GM21381 (cell line): ENCODE measurements at regions not wholly inside any gene's neighbourhood (a gene's known extent, or its start where the extent isn't known, plus 50 kb on each side); places are given as distances from the start of the nearest gene placed in this dataset.
A peak's percentile ranks its signal among the peaks of the same experiment; 100 is the strongest.

Experiments used
- ATAC-seq: cut with Tn5 transposase; IDR thresholded peaks from one replicate; pipeline ENCODE4 v1.9.1; 2021; ENCODE audit warnings: mild to moderate bottlenecking, moderate library complexity; ENCODE audit not compliant: unreplicated experiment

DNA sequence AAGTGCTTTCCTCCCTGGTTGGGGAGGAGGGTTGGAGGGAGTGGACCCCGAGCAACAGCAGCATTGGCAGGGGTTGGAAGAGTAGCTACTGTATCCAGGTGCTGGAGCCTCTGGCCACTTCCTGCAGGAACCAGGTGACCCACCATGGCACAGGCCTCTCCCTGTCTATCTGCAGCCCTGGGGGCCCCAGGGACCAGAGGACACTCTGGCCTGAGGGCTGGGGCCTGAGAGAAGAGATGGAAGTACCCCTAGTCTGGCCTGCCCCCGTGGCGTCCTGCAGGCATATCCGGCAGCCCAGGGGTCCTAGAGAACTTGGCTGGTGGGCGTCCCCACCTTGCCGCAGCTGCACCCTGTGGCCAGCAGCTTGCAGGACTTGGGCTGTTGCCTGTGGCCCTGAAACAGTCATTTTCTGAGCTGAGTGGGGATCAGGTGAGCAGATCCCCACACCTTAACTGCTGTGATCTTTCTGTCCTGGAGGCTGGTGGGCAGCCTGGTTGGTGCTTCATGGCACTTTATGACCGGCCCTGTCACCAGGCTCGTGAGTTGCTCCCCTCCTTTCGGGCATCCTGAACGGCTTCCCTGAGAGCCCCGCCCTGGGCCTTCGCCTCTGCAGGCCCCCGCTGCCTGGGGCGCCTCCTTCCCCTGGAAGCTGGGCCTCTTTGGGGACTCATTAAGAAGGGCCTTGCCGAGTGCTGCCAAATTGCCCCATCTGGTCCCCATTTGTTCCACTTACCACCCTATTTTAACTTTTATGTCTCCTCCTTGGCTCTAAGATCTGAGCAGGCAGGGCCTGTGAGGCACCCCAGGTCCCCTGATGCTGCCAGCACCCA is 298.6 kb downstream of the SEC14L1 start:
- ATAC-seq: no peak

DNA sequence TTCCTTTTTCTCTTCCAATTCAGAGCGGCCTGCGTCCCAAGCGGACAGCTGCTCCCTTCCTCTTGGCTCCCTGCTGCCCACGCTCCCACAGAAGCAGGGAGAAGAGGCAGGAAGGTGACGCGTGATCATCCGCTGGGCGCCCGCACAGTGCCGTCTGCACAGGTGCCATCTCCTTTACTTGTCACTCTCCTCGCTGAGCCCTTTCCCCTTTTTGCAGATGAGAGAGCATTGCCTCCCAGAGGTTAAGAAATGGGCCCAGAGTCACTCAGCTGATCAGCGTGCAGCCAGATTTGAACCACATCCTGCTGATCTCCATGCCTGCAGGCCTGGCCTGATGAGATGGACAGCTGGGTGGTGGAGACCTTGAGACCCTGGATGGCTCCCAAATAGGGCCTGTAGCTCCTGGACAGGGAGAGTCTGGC is 299.8 kb downstream of the SEC14L1 start:
- ATAC-seq: no peak

DNA sequence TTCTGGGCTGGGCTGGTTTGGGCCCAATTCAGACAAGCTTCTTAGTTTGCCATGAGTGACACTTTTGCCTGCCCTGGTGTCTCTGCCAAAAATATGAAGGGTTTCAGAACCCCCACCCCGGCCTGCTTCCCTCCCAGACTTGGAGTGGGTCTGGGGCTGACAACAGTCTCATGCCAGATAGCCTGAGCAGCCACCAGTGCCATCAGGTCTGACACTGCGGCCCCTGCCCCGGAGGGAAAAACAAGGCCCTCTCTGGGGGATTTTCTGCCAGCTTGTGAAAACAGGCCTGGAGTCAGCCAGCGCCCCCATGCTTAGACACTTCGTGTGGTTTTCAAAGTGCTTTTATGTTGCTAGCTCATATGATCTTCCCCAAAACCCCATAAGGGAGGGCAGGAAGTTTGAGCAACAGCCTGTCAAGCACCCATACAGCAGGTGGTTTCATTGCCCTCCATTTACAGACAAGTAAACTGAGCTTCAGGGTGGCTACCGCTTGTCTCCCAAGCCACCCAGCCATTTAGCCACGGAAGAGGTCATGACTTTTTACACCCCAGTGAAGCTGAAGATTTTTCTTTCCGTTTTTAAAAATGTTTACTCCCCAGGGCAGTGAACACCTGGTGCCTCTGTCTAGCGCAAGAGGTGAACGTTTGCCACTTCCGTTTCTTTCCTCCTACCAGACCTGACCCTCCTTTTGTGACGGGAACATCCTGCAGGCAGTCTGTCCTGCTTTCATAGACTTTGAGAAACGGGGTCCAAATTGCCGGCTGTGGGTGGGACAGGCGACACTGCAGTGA is 300.6 kb downstream of the SEC14L1 start:
- ATAC-seq: peak; percentile 40

DNA sequence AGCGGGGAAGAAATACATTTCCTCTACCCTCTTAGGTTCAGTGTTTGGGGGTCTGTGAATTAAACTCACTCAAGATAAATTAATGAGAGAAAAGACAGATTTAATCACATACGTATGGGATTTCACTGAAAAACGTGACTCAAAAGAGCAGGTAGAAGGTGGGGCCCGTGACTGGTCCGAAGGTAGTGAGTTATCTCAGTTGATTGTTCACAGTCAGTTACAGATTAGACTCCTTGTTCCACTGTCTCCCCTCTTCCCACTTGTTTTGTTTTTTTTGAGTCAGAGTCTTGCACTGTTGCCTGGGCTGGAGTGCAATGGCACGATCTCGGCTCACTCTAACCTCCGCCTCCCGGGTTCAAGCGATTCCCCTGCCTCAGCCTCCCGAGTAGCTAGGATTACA is 301.2 kb downstream of the SEC14L1 start:
- ATAC-seq: no peak

DNA sequence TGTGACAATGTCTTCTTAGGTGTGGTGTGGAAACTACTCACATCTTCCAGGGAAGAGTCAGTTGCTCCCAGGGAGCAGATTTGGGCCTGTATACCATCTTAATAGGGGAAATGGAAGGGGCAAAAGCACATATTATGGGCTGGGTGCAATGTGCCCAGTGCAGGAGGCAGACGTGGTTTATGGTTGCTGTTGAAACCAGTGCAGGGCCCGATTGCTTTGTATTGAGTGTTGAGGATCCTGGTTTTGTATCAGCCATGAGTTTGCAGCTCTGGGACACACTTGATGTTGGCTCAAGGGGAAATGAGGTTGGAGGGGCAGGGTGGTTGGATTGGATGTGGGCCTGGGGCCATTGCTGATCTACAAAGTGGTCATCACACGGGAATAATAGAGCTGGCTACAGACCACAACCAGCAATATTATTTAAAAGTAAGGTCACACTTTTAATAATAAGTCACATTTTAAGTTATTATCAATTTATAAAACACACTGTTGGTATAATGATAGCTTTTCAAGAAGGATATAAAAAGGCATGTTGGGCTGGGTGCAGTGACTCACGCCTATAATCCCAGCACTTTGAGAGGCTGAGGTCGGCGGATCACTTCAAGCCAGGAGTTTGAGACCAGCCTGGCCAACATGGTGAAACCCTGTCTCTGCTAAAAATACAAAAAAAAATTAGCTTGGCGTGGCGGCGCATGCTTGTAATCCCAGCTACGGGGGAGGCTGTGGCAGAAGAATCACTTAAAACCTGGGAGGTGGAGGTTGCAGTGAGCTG is 302.4 kb downstream of the SEC14L1 start:
- no peak for ATAC-seq

GRCh38 chr17:77443748-77444260 is 303.0 kb downstream of the SEC14L1 start:
- ATAC-seq: no peak

DNA sequence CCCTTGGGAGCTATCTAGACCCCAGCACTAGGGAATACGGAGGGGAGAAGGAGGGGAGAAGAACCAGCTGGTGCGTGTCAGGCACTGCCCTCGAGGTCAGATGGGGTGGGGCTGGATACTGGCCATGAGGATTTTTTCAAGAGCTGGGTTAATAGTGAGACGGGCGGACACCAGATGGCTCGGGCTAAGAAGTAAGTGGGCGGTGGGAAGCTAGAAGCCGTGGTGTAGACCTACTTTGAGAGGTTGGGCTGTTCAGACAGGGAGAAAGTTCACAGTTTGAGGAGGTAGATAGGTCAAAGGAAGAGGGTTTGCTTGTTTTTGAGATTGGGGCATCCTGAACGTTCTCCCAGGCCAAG is 303.8 kb downstream of the SEC14L1 start:
- ATAC-seq: no peak

GRCh38 chr17:77444984-77445759 is 304.4 kb downstream of the SEC14L1 start:
- no peak for ATAC-seq

GRCh38 chr17:77445760-77446532 is 305.2 kb downstream of the SEC14L1 start:
- ATAC-seq: no peak

DNA sequence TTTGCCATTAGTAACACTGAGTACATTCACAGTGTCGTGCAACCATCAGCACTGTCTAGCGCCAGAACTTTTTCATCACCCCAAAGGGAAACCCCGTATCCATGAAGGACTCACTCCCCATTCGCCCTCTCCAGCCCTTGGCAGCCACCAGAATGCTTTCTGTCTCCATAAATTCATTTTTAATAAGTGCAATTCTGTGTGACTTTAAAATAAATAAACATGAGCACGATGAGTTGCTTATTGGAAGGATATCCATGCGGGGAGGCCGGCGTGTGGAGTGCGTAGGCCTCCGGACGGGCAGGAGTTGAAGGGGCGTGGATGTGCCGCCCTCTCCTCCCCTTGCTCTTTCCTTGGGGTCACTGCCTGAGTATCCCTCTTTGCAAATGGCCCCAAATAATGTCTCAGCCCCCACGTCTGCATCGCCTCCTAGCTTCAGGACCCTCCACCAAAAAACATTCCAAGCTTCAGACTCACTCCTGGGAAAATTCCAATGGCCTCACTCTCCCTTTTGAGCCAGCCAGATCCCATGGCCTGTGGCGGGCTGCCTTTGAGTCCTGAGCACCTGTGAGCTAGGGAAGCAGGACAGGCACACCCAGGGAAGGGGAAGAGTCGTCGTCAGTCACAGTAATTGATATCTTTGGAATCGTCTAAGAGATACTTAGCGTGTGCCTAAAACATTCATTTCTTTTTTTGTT is 306.3 kb downstream of the SEC14L1 start:
- ATAC-seq: no peak

- ATAC-seq: no peak
Observed at GRCh38 chr17:77449373-77449907, 308.7 kb downstream of the SEC14L1 start.

GRCh38 chr17:77449908-77450741 is 309.4 kb downstream of the SEC14L1 start:
- ATAC-seq: no peak

DNA sequence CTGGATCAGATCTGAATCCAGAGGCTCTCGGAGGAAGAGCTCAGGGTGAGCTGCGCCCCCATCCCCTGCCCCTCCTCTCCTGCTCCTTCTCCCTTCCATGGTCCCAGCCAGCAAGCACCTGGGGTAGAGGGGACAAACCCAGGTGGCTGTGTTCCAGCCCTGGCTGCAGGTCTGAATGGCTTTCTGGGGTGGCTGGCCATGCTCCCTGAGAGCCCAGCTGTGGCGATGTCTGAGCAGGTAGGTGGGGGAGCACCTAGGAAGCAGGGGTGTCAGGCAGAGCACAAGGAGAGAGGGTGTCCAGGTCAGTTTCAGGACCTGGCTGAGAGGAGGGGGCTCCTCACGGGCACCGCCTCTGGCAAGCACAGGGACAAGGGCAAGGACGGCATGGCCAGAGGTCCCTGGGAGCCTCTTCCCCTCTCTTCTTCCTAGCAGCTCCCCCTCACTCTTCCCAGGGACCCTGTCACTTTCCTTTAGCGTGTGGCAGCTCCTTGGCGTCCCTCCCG is 310.0 kb downstream of the SEC14L1 start:
- no peak for ATAC-seq

DNA sequence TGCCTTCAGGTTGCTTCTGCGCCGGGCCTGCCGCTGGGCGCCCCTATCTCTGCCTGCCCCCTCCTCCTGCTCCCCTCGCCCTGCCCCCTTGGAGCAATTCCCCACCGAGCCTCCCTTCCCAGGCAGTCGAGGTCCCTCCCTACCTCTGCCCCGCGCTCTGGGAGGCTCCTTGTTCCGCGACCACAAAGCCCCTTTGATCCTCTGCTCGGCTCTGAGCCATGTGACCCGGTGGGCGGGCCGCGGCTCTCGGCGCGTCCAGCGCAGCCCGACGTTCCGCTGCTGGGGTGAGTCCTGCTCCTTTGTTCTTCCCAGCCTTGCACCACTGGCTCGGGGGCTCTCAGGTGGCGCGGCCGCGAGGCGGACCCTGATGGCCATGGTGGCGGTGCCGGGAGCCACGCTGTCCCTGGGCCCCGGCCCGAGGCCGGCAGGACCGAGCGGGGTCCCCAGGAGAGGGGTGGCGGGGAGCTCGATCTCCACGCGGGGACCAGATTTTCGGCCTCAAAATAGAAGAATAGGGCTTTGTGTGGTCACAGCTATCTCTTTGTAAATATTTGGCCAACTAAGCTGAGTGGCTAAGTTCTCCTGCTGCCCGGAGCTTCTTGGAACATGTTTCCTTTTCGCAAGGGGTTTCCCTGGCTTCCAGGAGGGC is 310.6 kb downstream of the SEC14L1 start:
- ATAC-seq: no peak

- ATAC-seq: no peak
Observed at GRCh38 chr17:77451894-77452852, 311.4 kb downstream of the SEC14L1 start.

- ATAC-seq: no peak
Observed at GRCh38 chr17:77453613-77454241, 313.0 kb downstream of the SEC14L1 start.
